DND-41 (cell line): ENCODE measurements at regions not wholly inside any gene's neighbourhood (a gene's known extent, or its start where the extent isn't known, plus 50 kb on each side); places are given as distances from the start of the nearest gene placed in this dataset.

ENCODE experiments used
- ATAC-seq: fragments of 200-7000 bp; cut with Tn5 transposase; 3 replicates; pipeline ENCODE4 v1.9.1; 2021; ENCODE audit warnings: low read depth; ENCODE audit not compliant: insufficient read depth
- DNase-seq: peaks from one replicate; pipeline ENCODE4 v3.0.0-alpha.2; 2020
- H2AFZ ChIP-seq: 2 replicates; pipeline ENCODE4 v1.6.0; 2012; ENCODE audit warnings: low read depth, low read length
- H3K27ac ChIP-seq: 2 replicates; pipeline ENCODE4 v1.5.1; 2012; ENCODE audit warnings: low read length, inconsistent platforms
- H3K27me3 ChIP-seq: fragments of 200-600 bp; sonication (generic); 2 replicates; pipeline ENCODE4 v1.6.0; 2012; ENCODE audit warnings: low read length, mild to moderate bottlenecking, inconsistent platforms; ENCODE audit not compliant: insufficient read depth, poor library complexity
- H3K36me3 ChIP-seq: 2 replicates; pipeline ENCODE4 v1.5.1; 2012; ENCODE audit warnings: low read length, inconsistent platforms; ENCODE audit not compliant: insufficient read depth
- H3K4me1 ChIP-seq: 2 replicates; pipeline ENCODE4 v1.5.1; 2012; ENCODE audit warnings: mild to moderate bottlenecking, low read length; ENCODE audit not compliant: insufficient read depth
- H3K4me2 ChIP-seq: 2 replicates; pipeline ENCODE4 v1.6.0; 2012; ENCODE audit warnings: mild to moderate bottlenecking, moderate library complexity, low read length, inconsistent platforms; ENCODE audit not compliant: insufficient read depth
- H3K4me3 ChIP-seq, 2 experiments: fragments of 200-600 bp in 1 of 2; shearing (Covaris generic) in 1 of 2; 2 replicates each; pipeline ENCODE4 v1.5.1; 2012 to 2016; ENCODE audit warnings: inconsistent platforms in 2 of 2, low read length in 2 of 2, mild to moderate bottlenecking in 2 of 2, low read depth in 1 of 2, moderate library complexity in 1 of 2
- H3K79me2 ChIP-seq: 2 replicates; pipeline ENCODE4 v1.6.0; 2012; ENCODE audit warnings: low read length, inconsistent platforms; ENCODE audit not compliant: insufficient read depth
- H3K9ac ChIP-seq: 2 replicates; pipeline ENCODE4 v1.6.0; 2012; ENCODE audit warnings: low read depth, mild to moderate bottlenecking, inconsistent platforms, low read length, moderate library complexity
- H3K9me3 ChIP-seq: 2 replicates; pipeline ENCODE4 v1.5.1; 2012; ENCODE audit warnings: low read length, moderate library complexity, mild to moderate bottlenecking, inconsistent platforms; ENCODE audit not compliant: insufficient read depth, severe bottlenecking
- H4K20me1 ChIP-seq: 2 replicates; pipeline ENCODE4 v1.6.0; 2012; ENCODE audit warnings: low read length; ENCODE audit not compliant: insufficient read depth
- CTCF ChIP-seq: IDR thresholded peaks from 2 replicates; pipeline ENCODE4 v1.5.1; 2012; ENCODE audit warnings: borderline replicate concordance, low read length, moderate library complexity, mild to moderate bottlenecking; ENCODE audit not compliant: poor library complexity, severe bottlenecking; ENCODE audit errors: extremely low read depth
- EZH2 ChIP-seq: IDR thresholded peaks from 3 replicates; pipeline ENCODE4 v1.6.1; 2012; ENCODE audit warnings: borderline replicate concordance, low read depth, mild to moderate bottlenecking, moderate library complexity, low read length, inconsistent platforms; ENCODE audit not compliant: severe bottlenecking

DNA sequence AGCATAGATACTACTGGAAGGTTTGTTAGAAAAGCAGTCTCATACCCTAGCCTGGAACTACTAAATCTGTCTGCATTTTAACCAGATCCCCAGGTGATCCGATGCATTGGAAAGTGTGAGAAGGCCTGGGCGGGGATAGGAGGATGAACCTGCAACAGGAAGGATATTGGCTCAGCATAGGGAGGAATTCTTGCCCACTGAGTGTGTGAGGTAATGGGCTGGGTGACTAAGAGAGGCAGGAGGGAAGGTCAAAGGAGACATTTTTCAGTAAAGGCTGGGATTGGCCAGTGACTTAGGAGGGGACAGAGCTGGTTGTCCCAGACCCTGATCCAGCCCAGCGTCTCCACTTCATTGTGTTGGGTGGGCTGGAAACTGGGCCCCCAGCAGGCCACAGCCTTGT lies 191.0 kb upstream of the LRFN2 start:
- Histone ChIP-seq H3K4me1 (no peaks in the 10 kb centered on the region), H2AFZ (no peak overlapping the region), H3K4me2 (no peak overlapping the region)

DNA sequence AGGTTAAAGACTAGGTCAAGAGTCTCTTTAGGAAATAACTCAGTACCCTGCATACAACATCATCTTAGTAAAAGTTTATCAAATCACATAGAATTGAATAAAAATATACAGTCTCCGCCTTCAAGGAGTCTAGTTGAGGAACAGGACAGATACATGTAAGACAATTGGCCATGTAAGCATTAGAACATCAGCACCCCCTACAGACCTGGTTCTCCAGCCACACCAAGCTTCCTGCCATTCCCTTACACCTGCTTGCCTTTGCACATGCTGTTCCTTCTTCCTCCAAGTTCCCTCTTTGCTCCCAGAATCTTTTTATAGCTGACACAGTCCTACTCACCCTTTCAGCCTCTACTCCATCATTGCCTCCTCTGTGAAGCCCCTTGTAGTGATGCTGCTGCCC lies 187.8 kb upstream of the LRFN2 start:
- H3K4me3 ChIP-seq, result no peak overlapping the region
- DNase-seq (no peak), ATAC-seq (no peak)
- no peak overlapping the region for H3K9ac ChIP-seq
- peaks cover 3% of the 10 kb centered on the region for H3K9me3 ChIP-seq
- H3K4me1 ChIP-seq, result no peaks in the 10 kb centered on the region
- no peak overlapping the region for H3K4me2 ChIP-seq
- peaks cover 4% of the 10 kb centered on the region for H3K27me3 ChIP-seq
- no peak overlapping the region for H2AFZ ChIP-seq
- no peaks in the 10 kb centered on the region for H3K79me2 ChIP-seq
- no peak overlapping the region for H3K27ac ChIP-seq
- H4K20me1 ChIP-seq, result no peaks in the 10 kb centered on the region
- TF ChIP-seq EZH2, result no peak
- TF ChIP-seq CTCF, result peak; percentile 51
- H3K36me3 ChIP-seq, result no peaks in the 10 kb centered on the region

More for the DNA sequence above, 191.0 kb upstream of the LRFN2 start:
- DNase-seq (no peak), ATAC-seq (no peak)
- Histone ChIP-seq H3K9ac (no peak overlapping the region), H3K36me3 (no peaks in the 10 kb centered on the region), H4K20me1 (no peaks in the 10 kb centered on the region), H3K9me3 (no peaks in the 10 kb centered on the region), H3K4me3 (no peak overlapping the region), H3K27me3 (peaks cover 4% of the 10 kb centered on the region), H3K27ac (no peak overlapping the region), H3K79me2 (no peaks in the 10 kb centered on the region)
- TF ChIP-seq EZH2 (no peak), CTCF (no peak)

DNA sequence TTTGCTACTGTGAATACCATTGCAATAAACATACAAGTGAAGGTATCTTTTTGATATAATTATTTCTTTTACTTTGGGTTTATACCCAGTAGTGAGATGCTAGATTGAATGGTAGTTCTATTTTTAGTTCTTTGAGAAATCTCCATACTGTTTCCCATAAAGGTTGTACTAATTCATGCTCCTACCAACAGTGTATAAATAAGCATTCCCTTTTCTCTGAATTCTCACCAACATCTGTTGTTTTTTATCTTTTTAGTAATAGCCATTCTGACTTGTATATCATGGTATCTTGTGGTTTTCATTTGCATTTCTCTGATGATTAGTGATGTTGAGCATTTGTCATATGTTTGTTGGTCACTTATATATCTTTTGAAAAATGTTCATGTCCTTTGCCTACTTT lies 183.6 kb upstream of the LRFN2 start:
- no peak for ATAC-seq

More for the DNA sequence above, 183.6 kb upstream of the LRFN2 start:
- Histone ChIP-seq H2AFZ (no peak overlapping the region), H3K27ac (no peak overlapping the region), H4K20me1 (no peaks in the 10 kb centered on the region), H3K4me3 (no peak overlapping the region), H3K79me2 (no peaks in the 10 kb centered on the region), H3K36me3 (no peaks in the 10 kb centered on the region), H3K4me2 (no peak overlapping the region), H3K4me1 (no peaks in the 10 kb centered on the region), H3K9ac (no peak overlapping the region), H3K27me3 (peaks cover 4% of the 10 kb centered on the region), H3K9me3 (peaks cover 3% of the 10 kb centered on the region)
- TF ChIP-seq CTCF (no peak), EZH2 (no peak)
- no peak for DNase-seq
